AG08396 (cell line): ENCODE measurements at regions not wholly inside any gene's neighbourhood (a gene's known extent, or its start where the extent isn't known, plus 50 kb on each side); places are given as distances from the start of the nearest gene placed in this dataset.

ENCODE experiments used
- DNase-seq: peaks from one replicate; pipeline ENCODE4 v3.0.0; 2012; ENCODE audit warnings: low spot score, mixed read lengths

- no peak for DNase-seq
These were observed 85.6 kb upstream of the TNRC6C start for GRCh38 chr17:77872714-77873499.

- DNase-seq = no peak
These were observed 84.8 kb upstream of the TNRC6C start for GRCh38 chr17:77873500-77874302.

- no peak for DNase-seq
These were observed 84.0 kb upstream of the TNRC6C start for GRCh38 chr17:77874303-77875050.

- peak; percentile 51 for DNase-seq
These were observed 83.3 kb upstream of the TNRC6C start for GRCh38 chr17:77875051-77875780.

- DNase-seq = no peak
These were observed 82.5 kb upstream of the TNRC6C start for GRCh38 chr17:77875881-77876509.

- DNase-seq = no peak
These were observed 81.5 kb upstream of the TNRC6C start for GRCh38 chr17:77877036-77877435.

- no peak for DNase-seq
These were observed 80.7 kb upstream of the TNRC6C start for GRCh38 chr17:77877646-77878355.

GRCh38 chr17:77879226-77879895 is 79.1 kb upstream of the TNRC6C start:
- DNase-seq = no peak

- no peak for DNase-seq
These were observed 78.6 kb upstream of the TNRC6C start for GRCh38 chr17:77879896-77880280.

- no peak for DNase-seq
These were observed 77.6 kb upstream of the TNRC6C start for GRCh38 chr17:77880711-77881450.

GRCh38 chr17:77881545-77881944 is 77.0 kb upstream of the TNRC6C start:
- peak; percentile 55 for DNase-seq

GRCh38 chr17:77882040-77882439 is 76.5 kb upstream of the TNRC6C start:
- no peak for DNase-seq

GRCh38 chr17:77882481-77883212 is 75.9 kb upstream of the TNRC6C start:
- DNase-seq = no peak

- no peak for DNase-seq
These were observed 75.3 kb upstream of the TNRC6C start for GRCh38 chr17:77883213-77883650.

- no peak for DNase-seq
These were observed 74.5 kb upstream of the TNRC6C start for GRCh38 chr17:77884019-77884418.

- DNase-seq = no peak
These were observed 73.4 kb upstream of the TNRC6C start for GRCh38 chr17:77884967-77885641.

GRCh38 chr17:77885678-77886386 is 72.7 kb upstream of the TNRC6C start:
- DNase-seq = no peak

- no peak for DNase-seq
These were observed 72.1 kb upstream of the TNRC6C start for GRCh38 chr17:77886387-77886728.
